Stimulated activated naive B cell treated with anti-CD40 and anti-IgM and Interleukin-4, amounts not matched to agents 10 μg/mL and 1 μg/mL and 100 μg/mL, for 72 hours (primary cell): ENCODE measurements at regions not wholly inside any gene's neighbourhood (a gene's known extent, or its start where the extent isn't known, plus 50 kb on each side); places are given as distances from the start of the nearest gene placed in this dataset.

Experiments used
- ATAC-seq, 2 donors: fragments of 150-1000 bp; cut with Tn5 transposase; replicated peaks; 2 replicates each; pipeline ENCODE4 v1.10.0; 2021; ENCODE audit warnings: moderate library complexity in 1 of 2
- DNase-seq: peaks from one replicate; pipeline ENCODE4 v3.0.0; 2021
- H3K27ac Mint-ChIP-seq: one replicate; pipeline ENCODE4 v1.8.0; 2022; ENCODE audit warnings: mild to moderate bottlenecking, mixed read lengths
- H3K27me3 Mint-ChIP-seq, 2 donors: one replicate each; pipeline ENCODE4 v1.8.0; 2022; ENCODE audit warnings: mixed read lengths in 2 of 2
- H3K36me3 Mint-ChIP-seq, 2 donors: one replicate each; pipeline ENCODE4 v1.8.0; 2022; ENCODE audit warnings: mixed read lengths in 2 of 2, mild to moderate bottlenecking in 1 of 2
- H3K4me1 Mint-ChIP-seq, 2 donors: one replicate each; pipeline ENCODE4 v1.8.0; 2022; ENCODE audit warnings: mixed read lengths in 2 of 2, mild to moderate bottlenecking in 1 of 2
- H3K4me3 Mint-ChIP-seq, 2 donors: one replicate each; pipeline ENCODE4 v1.8.0; 2022; ENCODE audit warnings: mild to moderate bottlenecking in 2 of 2, mixed read lengths in 2 of 2, moderate library complexity in 1 of 2
- H3K9me3 Mint-ChIP-seq, 2 donors: one replicate each; pipeline ENCODE4 v1.8.0; 2022; ENCODE audit warnings: mixed read lengths in 2 of 2, mild to moderate bottlenecking in 1 of 2

DNA sequence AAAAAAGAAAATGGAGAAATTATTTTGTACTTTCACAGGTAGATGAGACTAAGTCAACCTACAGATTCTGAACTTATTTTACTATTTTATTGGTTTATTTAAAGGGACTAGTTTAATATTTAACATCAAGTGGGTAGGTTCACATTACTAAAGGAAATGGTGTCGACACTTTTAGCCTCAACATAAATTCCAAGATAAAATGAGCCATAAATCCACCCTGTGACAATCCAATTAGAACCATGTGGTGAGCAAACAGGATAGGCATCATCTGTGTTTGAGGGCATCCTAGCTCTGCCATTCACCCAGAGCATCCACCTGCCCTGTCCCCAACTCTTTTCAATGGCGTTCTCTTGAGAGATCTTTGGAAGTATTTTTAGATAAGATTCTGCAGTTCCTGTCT lies 92.8 kb upstream of the PMFBP1 start:
- Mint-ChIP-seq H3K36me3 (peaks cover 0 to 10% of the 10 kb centered on the region in 2 donors), H3K4me3 (no peak overlapping the region), H3K4me1 (no peaks in the 10 kb centered on the region), H3K27ac (no peak overlapping the region), H3K9me3 (peaks cover 0 to 5% of the 10 kb centered on the region in 2 donors), H3K27me3 (no peaks in the 10 kb centered on the region)
- ATAC-seq (no peak), DNase-seq (no peak)

DNA sequence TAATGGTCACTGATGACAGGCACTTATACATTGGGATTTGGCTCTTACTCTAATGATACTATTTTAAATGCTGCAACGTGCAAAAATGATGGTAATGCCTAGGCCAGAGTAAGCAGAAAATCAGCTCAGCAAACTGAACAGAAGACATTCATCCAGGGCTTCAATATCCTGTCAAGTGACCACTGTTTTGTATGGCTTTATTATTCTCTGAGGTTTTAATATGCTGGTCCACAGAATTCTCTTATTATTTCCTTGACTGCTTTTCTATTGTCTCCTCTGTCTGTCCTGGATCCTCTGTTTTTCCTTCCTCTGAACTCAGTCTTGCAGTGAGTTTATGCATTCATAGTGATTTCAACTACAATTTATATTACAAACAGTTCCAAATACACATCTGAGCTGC lies 90.8 kb upstream of the PMFBP1 start:
- Mint-ChIP-seq H3K4me3 (no peak overlapping the region), H3K27me3 (no peaks in the 10 kb centered on the region), H3K9me3 (no peaks in the 10 kb centered on the region), H3K27ac (no peak overlapping the region), H3K4me1 (no peaks in the 10 kb centered on the region), H3K36me3 (no peaks in the 10 kb centered on the region)
- ATAC-seq, result no peak
- no peak for DNase-seq

DNA sequence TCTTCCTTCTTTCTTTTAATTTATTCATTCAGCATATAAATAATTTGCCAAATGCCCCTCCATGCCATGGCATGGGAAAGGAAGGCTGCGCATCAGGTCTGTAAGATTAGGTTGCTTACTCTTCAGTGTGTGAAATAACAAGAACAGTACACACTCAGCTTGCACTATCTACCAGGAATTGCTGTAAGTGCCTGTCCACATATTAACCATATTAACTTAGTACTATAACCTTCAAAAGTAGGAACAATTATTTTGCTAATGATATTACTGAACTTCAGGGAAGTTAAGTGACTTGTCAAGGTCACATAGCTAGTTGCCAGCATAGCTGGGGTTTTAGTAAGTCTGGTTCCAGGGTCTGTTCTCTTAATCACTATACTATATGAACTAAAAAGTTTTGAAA lies 89.2 kb upstream of the PMFBP1 start:
- H3K27ac Mint-ChIP-seq, result no peak overlapping the region
- ATAC-seq (no peak), DNase-seq (no peak)
- no peaks in the 10 kb centered on the region for H3K36me3 Mint-ChIP-seq
- H3K9me3 Mint-ChIP-seq, result no peaks in the 10 kb centered on the region
- H3K4me1 Mint-ChIP-seq, result no peaks in the 10 kb centered on the region
- H3K27me3 Mint-ChIP-seq, result no peaks in the 10 kb centered on the region
- H3K4me3 Mint-ChIP-seq, result no peak overlapping the region

DNA sequence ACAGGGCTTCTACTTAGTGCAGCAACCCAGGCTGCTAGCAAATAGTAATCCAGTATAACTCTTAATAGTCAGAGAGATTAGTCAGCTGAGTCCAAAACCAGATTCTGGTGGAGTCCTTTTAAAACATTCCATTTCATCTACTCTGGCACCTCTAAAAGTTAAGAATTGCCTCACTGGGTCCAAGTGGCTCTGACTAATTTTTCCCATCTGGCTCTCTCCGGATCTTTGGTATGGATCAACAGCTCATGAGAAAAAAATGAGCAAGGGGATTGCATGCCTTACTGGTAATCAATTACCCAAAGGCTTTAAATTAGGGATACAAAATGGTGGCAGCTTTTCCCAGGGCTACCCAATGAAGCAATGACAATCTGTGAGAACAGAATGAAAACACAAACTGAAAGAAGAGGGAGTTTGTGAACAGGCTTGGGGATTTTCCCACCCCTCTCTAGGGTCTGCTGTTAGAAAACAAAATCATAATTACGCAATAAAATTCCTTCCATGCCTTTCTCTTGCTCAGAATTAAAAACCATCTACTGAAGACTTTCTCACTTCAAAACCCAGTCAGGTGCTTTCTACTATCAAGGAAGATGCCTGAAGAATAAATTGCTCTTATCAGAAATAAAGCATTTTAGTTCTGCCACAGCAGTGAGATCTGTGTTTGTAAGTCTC lies 84.6 kb upstream of the PMFBP1 start:
- ATAC-seq (no peak), DNase-seq (no peak)
- Mint-ChIP-seq H3K27me3 (no peaks in the 10 kb centered on the region), H3K36me3 (no peaks in the 10 kb centered on the region), H3K27ac (no peak overlapping the region), H3K4me3 (no peak overlapping the region), H3K4me1 (no peaks in the 10 kb centered on the region), H3K9me3 (no peaks in the 10 kb centered on the region)

DNA sequence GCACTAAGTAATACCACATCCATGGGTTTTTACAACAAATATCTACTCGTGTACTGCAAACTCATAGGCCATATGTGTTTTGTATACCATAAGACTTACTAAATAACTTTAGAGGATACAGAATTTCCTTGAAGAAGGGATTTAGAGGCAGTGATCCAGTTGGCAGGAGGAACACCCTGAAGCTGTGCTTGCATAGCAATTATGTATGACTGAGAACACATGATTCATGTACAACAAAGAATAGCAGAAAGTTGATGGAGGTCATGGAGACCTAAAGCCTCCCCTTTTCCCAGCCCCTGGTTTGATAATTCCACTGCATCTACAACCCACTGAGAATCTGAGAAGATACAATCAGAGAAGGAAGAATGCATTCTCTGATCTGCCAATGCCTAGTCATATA lies 83.8 kb upstream of the PMFBP1 start:
- no peak overlapping the region for H3K4me3 Mint-ChIP-seq
- H3K27me3 Mint-ChIP-seq, result no peaks in the 10 kb centered on the region

DNA sequence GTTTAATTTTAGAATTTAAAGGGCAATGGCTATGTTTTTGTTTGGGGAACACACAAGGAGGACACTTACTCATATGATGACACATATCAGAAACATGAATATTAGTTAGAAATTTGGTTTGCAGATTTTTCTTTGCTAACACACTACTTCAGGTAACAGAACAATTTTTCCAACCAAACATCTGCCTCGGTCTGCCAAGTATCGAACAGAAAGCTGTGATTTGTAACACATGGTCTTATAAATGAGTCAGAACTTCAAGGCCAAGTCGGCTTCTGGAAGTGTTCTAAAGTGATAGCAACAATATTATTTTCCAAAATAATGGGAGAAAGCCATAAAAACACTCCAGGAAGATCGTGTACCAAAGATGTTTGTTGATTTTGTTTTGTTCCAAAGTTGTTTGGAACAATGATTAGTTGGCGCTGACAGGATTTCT lies 75.9 kb upstream of the PMFBP1 start:
- ATAC-seq (no peak), DNase-seq (no peak)
- Mint-ChIP-seq H3K9me3 (no peaks in the 10 kb centered on the region), H3K36me3 (no peaks in the 10 kb centered on the region), H3K27me3 (no peaks in the 10 kb centered on the region), H3K27ac (no peak overlapping the region), H3K4me1 (no peaks in the 10 kb centered on the region), H3K4me3 (no peak overlapping the region)

More for the DNA sequence above, 83.8 kb upstream of the PMFBP1 start:
- no peak for DNase-seq
- H3K4me1 Mint-ChIP-seq, result no peaks in the 10 kb centered on the region
- no peaks in the 10 kb centered on the region for H3K9me3 Mint-ChIP-seq
- no peaks in the 10 kb centered on the region for H3K36me3 Mint-ChIP-seq
- ATAC-seq, result no peak
- H3K27ac Mint-ChIP-seq, result no peak overlapping the region

DNA sequence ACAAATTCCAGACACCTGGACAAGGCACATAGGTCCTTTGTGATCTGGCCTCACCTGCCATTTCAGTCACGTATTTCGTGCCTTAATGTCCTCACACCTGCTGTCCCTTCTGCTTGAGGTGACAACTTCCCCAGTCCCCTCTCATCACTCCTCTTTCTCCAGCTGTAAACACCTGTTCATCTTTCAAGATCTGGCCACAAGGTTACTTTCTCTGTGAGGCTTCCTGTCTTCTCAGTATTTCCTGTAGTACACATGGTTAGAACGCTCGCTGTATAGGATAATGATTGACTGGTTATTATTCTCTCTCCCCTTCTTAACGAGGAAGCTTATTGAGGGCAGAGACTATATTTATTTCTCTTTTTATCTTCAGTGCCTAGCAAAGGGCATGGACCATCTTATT lies 74.5 kb upstream of the PMFBP1 start:
- DNase-seq (no peak), ATAC-seq (no peak)
- Mint-ChIP-seq H3K27me3 (no peaks in the 10 kb centered on the region), H3K4me3 (no peak overlapping the region), H3K9me3 (no peaks in the 10 kb centered on the region), H3K4me1 (no peaks in the 10 kb centered on the region), H3K36me3 (no peaks in the 10 kb centered on the region), H3K27ac (no peak overlapping the region)

DNA sequence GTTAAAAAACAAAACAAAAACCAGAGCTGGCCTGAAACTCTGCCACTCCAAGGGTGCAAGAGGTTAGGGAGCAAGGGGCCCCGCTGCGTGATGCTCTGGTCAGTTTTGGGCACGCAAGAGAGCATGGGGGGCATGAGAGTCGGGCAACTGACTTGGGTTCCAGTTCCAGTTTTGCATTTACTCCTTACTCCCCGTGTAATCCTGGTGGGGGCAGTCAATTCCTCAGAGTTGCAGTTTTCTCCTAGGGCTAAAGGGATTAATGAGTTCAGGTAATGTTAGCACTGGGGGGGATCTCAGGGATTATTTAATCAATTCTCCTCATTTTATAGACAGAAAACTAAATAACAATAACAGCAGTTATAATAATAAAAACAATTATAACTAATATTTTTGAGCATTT lies 72.9 kb upstream of the PMFBP1 start:
- no peak for DNase-seq
- no peaks in the 10 kb centered on the region for H3K36me3 Mint-ChIP-seq
- H3K27ac Mint-ChIP-seq, result no peak overlapping the region
- no peak overlapping the region for H3K4me3 Mint-ChIP-seq
- ATAC-seq, result no peak
- no peaks in the 10 kb centered on the region for H3K9me3 Mint-ChIP-seq
- no peaks in the 10 kb centered on the region for H3K4me1 Mint-ChIP-seq
- no peaks in the 10 kb centered on the region for H3K27me3 Mint-ChIP-seq

DNA sequence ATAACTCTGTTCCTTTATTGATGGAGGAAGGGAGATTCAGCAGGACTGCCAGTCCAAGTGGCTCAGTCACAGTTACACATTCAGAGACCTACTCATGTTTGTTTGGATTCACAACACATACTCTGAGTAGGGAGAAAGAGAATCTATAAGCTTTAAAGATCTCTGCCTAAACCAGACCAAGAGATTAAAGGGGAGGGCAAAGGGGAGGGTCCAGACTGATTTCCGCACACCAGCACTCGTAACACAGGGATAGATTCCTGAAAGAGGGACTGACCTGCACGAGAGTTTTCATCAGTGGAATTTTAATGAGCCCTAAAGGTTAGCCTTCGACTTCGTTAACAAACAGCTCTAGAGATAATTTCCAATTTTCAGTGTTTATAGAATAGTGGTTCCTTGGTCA lies 71.7 kb upstream of the PMFBP1 start:
- H3K4me1 Mint-ChIP-seq, result no peaks in the 10 kb centered on the region
- H3K27me3 Mint-ChIP-seq, result no peaks in the 10 kb centered on the region
- DNase-seq, result no peak
- no peak overlapping the region for H3K4me3 Mint-ChIP-seq
- H3K27ac Mint-ChIP-seq, result no peak overlapping the region
- H3K9me3 Mint-ChIP-seq, result no peaks in the 10 kb centered on the region
- H3K36me3 Mint-ChIP-seq, result no peaks in the 10 kb centered on the region
- ATAC-seq, result no peak

DNA sequence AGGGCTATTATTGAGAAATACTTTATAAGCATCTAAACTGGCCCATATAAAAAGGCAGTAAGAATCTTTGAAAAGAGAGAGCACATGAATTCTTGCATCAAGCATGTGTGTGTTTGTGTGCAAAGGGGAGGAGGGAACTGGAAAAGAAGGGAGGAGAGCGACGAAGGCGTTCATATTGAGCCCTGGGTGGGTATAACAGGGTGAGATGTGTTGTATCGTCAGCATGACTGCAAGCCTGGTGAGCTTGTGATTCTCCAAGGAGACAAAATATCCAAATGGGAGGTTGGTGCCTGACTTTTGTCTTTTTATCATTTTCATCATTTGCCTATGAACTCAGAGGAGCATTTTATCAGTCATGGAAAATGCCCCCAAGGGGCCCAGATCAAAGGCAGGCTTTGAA lies 70.8 kb upstream of the PMFBP1 start:
- no peak overlapping the region for H3K27ac Mint-ChIP-seq
- H3K4me3 Mint-ChIP-seq, result no peak overlapping the region
- H3K4me1 Mint-ChIP-seq, result no peaks in the 10 kb centered on the region
- no peaks in the 10 kb centered on the region for H3K27me3 Mint-ChIP-seq
- ATAC-seq, result no peak
- no peaks in the 10 kb centered on the region for H3K36me3 Mint-ChIP-seq
- DNase-seq, result no peak
- H3K9me3 Mint-ChIP-seq, result no peaks in the 10 kb centered on the region

DNA sequence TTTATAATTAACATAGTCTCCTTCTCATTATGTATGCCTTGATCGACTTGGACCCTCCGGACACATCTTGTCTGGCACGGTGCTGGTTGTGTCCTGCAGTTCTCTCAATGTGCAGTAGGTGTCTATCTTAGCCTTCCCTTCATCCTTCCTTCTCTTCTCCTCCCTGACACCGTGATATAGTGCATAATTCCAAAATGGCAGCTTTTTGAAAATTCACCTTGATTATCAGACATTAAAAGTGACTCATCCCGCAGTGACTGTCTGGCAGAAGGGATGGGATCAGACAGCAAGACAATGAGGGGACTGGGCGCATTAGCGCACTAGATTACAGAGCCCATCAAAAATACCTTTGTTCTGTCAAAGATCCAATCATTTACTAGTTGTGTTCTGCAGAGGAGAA lies 70.0 kb upstream of the PMFBP1 start:
- DNase-seq (no peak), ATAC-seq (peak; percentile 63 to 64)
- Mint-ChIP-seq H3K9me3 (no peaks in the 10 kb centered on the region), H3K27ac (no peak overlapping the region), H3K4me1 (no peaks in the 10 kb centered on the region), H3K36me3 (no peaks in the 10 kb centered on the region), H3K4me3 (no peak overlapping the region), H3K27me3 (no peaks in the 10 kb centered on the region)

DNA sequence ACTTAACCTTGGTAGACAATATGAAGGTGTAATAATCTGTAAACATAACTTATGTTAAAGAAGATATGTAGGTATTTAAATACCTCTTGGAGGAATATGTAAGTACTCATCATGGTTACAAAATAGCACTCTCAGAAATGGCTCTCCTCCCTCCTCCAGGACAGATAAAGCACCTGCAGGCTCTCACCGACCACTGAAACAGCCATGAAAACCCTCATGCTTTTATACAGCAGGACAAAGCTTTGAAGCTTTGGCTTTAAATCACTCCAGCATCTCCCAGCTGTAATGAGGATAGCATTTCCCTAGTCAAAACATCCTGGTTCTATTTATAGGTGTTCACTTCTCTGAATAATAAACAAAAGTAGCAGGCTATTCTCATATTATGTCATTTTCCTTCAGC lies 69.1 kb upstream of the PMFBP1 start:
- DNase-seq (no peak), ATAC-seq (no peak)
- Mint-ChIP-seq H3K4me1 (no peaks in the 10 kb centered on the region), H3K4me3 (no peak overlapping the region), H3K27me3 (no peaks in the 10 kb centered on the region), H3K9me3 (no peaks in the 10 kb centered on the region), H3K27ac (no peak overlapping the region), H3K36me3 (peaks cover 0 to 1% of the 10 kb centered on the region in 2 donors)

DNA sequence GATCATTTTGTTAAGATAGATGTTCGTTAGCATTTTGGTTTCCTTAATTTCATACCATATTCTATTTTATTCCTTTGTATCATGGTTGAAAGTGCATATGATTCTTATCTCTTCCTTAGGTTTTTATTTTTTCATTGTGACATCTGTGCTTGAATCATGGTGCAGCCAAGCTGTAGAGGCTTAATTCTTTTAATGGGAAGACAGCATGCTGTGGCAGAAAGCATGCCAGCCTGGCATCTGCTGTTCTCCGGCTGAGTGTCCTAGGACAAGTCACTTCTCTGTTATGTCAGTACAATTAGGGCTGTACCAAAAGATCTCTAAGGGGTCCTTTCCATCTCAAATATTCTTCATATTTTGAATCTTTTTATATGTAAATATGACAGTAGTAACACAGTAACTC lies 68.5 kb upstream of the PMFBP1 start:
- Mint-ChIP-seq H3K9me3 (no peaks in the 10 kb centered on the region), H3K27ac (no peak overlapping the region), H3K27me3 (no peaks in the 10 kb centered on the region), H3K4me3 (no peak overlapping the region), H3K4me1 (no peaks in the 10 kb centered on the region), H3K36me3 (peaks cover 0 to 5% of the 10 kb centered on the region in 2 donors)
- DNase-seq, result no peak
- ATAC-seq, result no peak

DNA sequence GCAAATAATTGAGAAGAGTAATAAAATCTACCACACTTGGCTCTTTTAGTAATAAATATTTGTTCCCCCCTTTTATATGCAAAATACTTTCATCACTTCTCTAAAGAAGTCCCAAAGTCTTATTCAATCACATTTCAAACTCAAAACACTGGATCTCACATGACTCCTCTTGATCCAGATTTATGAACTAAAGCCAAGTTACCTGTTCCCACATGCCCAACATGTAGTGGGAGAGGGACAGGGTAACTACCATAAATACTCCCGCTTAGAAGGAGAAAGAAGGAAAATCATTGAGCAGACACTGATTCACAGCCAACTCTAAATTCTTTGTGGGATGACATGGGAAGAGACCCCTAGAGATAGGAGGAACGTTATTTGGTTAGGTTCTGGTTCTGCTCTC lies 64.9 kb upstream of the PMFBP1 start:
- Mint-ChIP-seq H3K27ac (no peak overlapping the region), H3K4me3 (no peak overlapping the region), H3K9me3 (no peaks in the 10 kb centered on the region), H3K36me3 (peaks cover 0 to 5% of the 10 kb centered on the region in 2 donors), H3K4me1 (no peaks in the 10 kb centered on the region), H3K27me3 (no peaks in the 10 kb centered on the region)
- ATAC-seq (no peak), DNase-seq (no peak)

DNA sequence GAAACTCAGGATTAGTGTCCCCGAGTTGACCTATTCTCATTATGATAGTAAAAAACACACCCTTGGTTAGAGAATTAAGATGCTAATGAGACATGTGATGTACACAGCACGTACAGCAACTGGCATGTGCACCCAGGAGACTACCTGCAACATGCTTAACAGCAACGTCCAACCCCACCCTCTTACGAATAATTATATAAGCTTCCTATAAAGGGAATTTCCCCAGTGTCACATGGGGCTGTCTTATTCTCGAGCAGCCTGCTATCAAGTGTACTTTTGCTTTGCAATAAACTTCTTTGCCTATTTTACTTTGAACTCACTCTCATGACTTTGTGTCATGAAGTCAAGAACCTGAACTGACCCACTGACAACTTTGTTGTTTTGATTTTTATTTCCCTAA lies 62.4 kb upstream of the PMFBP1 start:
- no peak overlapping the region for H3K27ac Mint-ChIP-seq
- H3K9me3 Mint-ChIP-seq, result peaks cover 0 to 3% of the 10 kb centered on the region in 2 donors
- ATAC-seq (no peak), DNase-seq (no peak)
- no peaks in the 10 kb centered on the region for H3K27me3 Mint-ChIP-seq
- H3K4me1 Mint-ChIP-seq, result no peaks in the 10 kb centered on the region
- no peak overlapping the region for H3K4me3 Mint-ChIP-seq
- peaks cover 0 to 5% of the 10 kb centered on the region in 2 donors for H3K36me3 Mint-ChIP-seq

DNA sequence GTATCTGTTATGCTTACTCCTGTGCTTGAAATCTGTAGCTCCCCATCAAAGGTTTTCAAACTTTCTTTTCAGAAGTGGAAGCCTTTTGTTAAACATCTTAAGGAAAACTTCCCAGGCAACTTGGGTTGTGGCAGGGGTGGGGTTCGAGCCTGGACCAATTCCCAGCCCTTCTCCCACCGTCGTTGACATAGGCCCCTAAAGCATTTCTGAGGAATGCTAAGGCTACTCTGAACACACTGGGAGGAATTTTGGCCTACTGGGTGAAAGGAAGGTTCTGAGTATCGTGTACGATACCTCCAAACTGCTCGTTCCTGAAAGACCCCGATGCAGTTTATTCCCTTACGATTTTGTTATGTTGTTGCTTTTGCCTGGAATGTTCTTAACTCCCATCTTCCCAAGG lies 56.1 kb upstream of the PMFBP1 start:
- Mint-ChIP-seq H3K4me3 (no peak overlapping the region), H3K36me3 (no peaks in the 10 kb centered on the region), H3K9me3 (peaks cover 0 to 3% of the 10 kb centered on the region in 2 donors), H3K27me3 (no peaks in the 10 kb centered on the region), H3K4me1 (no peaks in the 10 kb centered on the region), H3K27ac (no peak overlapping the region)
- DNase-seq (no peak), ATAC-seq (no peak)
